ENCODE measurements at regions not wholly inside any gene's neighbourhood (a gene's known extent, or its start where the extent isn't known, plus 50 kb on each side); places are given as distances from the start of the nearest gene placed in this dataset.
A peak's percentile ranks its signal among the peaks of the same experiment; 100 is the strongest.

DNA sequence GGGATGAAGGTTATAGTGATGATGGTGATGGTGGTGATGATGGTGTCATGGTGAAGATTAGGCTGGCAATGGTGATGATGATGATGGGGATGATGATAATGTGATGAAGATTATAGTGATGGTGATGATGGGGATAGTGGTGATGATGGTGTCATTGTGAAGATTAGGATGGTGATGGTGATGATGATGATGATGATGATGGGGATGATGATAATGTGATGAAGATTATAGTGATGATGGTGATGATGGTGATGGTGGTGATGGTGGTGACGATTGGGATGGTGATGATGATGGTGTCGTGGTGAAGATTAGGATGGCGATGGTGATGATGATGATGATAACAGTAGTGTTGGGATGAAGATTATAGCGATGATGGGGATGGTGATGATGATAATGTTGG is 285.1 kb upstream of the AJAP1 start:
- Histone ChIP-seq H3K27me3 (ENCODE audit: control insufficient read depth, insufficient read depth, low read length) (no peaks in the 10 kb centered on the region), H3K4me3 (ENCODE audit: low read depth, low read length) (no peak overlapping the region), H3K36me3 (ENCODE audit: control insufficient read depth, insufficient read depth, low read length) (no peaks in the 10 kb centered on the region)
- FAIRE-seq: no peak
- TF ChIP-seq CTCF (IDR thresholded peaks at IDR 0.05; ENCODE audit: insufficient read depth, low read length, severe bottlenecking): no peak
- DNase-seq (ENCODE audit: low read depth): no peak

DNA sequence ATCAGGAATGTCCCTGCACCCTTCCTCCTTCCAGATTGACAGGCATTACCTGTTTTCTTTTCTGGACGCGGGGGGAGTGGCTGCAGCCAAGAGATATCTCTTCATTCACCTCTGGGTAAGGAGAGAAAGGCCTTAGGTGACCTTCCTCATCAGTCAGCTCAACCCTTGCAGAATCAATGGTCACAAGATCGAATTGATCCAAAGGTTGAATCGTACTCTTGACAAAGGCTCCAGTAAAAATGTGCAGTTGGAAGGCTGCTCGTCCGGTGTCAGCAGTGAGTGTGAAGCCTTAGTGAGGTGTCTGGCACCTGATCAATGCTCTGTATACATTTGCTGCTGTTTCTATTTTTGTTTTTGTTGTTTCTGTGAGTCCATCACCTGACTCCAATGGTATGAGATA is 282.6 kb upstream of the AJAP1 start:
- TF ChIP-seq CTCF (IDR thresholded peaks at IDR 0.05; ENCODE audit: insufficient read depth, low read length, severe bottlenecking): no peak
- FAIRE-seq: peak; percentile 28
- DNase-seq (ENCODE audit: low read depth): no peak

GRCh38 chr1:4375812-4376211 is 278.6 kb upstream of the AJAP1 start:
- Histone ChIP-seq H3K27me3 (ENCODE audit: control insufficient read depth, insufficient read depth, low read length) (no peaks in the 10 kb centered on the region), H3K36me3 (ENCODE audit: control insufficient read depth, insufficient read depth, low read length) (no peaks in the 10 kb centered on the region), H3K4me3 (ENCODE audit: low read depth, low read length) (no peak overlapping the region)
- no peak for FAIRE-seq
- peak; percentile 15 for DNase-seq (ENCODE audit: low read depth)
- TF ChIP-seq CTCF (IDR thresholded peaks at IDR 0.05; ENCODE audit: insufficient read depth, low read length, severe bottlenecking): no peak

More for the DNA sequence above, 282.6 kb upstream of the AJAP1 start:
- H3K4me3 ChIP-seq (ENCODE audit: low read depth, low read length): no peak overlapping the region
- H3K27me3 ChIP-seq (ENCODE audit: control insufficient read depth, insufficient read depth, low read length): no peaks in the 10 kb centered on the region
- no peaks in the 10 kb centered on the region for H3K36me3 ChIP-seq (ENCODE audit: control insufficient read depth, insufficient read depth, low read length)

DNA sequence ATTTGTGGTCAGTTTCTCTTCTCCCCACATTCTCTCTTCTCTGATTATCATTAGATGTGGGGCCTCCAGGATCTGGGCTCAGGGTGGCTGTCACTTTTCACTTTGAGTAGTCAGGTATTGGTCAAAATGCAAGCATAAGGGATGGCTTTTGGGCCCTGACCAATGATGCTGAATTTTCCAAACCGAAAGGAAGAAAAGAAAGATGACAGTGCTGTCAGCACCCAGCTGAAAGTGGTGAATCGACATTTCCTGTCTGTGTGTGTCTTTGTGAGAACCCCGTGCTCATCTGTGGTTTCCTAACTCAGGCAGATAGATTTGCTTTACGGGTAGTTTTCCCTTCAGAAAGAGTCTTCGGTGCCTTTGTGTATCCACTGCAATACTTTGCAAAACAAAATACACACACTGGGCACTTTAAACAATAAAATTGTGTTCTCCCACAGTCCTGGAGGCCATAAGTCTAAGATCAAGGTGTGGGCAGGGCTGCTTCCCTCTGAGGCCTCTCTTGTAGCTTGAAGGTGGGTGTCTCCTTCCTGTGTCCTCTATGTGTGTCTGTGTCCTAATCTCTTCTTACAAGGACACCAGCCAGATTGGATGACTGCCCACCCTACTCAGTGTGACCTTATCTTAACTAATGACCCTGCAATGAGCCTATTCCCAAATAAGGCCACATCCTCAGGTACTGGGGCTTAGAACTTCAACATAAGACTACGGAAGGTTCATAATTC is 274.8 kb upstream of the AJAP1 start:
- H3K36me3 ChIP-seq (ENCODE audit: control insufficient read depth, insufficient read depth, low read length): no peaks in the 10 kb centered on the region
- H3K4me3 ChIP-seq (ENCODE audit: low read depth, low read length): no peak overlapping the region
- no peaks in the 10 kb centered on the region for H3K27me3 ChIP-seq (ENCODE audit: control insufficient read depth, insufficient read depth, low read length)
- no peak for TF ChIP-seq CTCF (IDR thresholded peaks at IDR 0.05; ENCODE audit: insufficient read depth, low read length, severe bottlenecking)
- FAIRE-seq: no peak
- DNase-seq (ENCODE audit: low read depth): no peak

DNA sequence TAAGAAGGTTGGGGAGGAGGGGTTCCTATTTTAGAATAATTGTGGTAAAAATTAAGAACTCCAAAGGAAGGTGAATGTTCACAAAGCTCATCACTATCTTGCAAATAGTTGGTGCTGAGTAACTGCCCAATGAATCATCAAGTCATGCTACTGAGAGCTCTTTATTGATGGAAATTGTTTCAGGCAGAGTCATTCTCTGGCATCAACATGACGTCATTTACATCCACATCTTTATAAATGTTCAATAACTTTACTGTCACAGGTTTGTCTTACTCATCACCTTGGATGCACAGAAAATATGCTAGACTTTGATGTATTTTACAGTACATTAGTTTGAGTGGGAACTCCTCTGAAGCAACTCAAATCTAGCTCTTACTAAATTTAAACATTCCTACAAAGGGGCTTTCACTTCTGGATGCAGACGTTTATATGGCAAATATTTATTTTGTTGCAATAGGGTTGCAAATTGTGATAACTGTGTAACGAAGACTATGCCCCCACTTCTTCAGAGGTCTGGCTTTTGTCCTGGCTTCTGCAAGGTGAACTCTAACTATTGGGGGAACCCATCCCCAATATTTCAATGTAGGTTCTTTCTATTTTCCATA is 273.7 kb upstream of the AJAP1 start:
- H3K27me3 ChIP-seq (ENCODE audit: control insufficient read depth, insufficient read depth, low read length): no peaks in the 10 kb centered on the region
- peak; percentile 51 for DNase-seq (ENCODE audit: low read depth)
- no peaks in the 10 kb centered on the region for H3K36me3 ChIP-seq (ENCODE audit: control insufficient read depth, insufficient read depth, low read length)
- H3K4me3 ChIP-seq (ENCODE audit: low read depth, low read length): no peak overlapping the region
- no peak for FAIRE-seq
- no peak for TF ChIP-seq CTCF (IDR thresholded peaks at IDR 0.05; ENCODE audit: insufficient read depth, low read length, severe bottlenecking)
